Umbilical cord (tissue), 1 donor: ENCODE measurements at regions not wholly inside any gene's neighbourhood (a gene's known extent, or its start where the extent isn't known, plus 50 kb on each side); places are given as distances from the start of the nearest gene placed in this dataset.
"Not testable (repeated sequence)": the region's sequence is repeated elsewhere in the genome, so short reads cannot be mapped to it uniquely, and the experiment has no call there.

Source experiments
- DNase-seq: peaks from one replicate; pipeline ENCODE4 v3.0.0-alpha.2; 2015; ENCODE audit warnings: low spot score

- DNase-seq: no peak
These were observed 144.6 kb upstream of the SGCD start for GRCh38 chr5:156182174-156182967.

GRCh38 chr5:156186760-156187159 is 140.2 kb upstream of the SGCD start:
- DNase-seq: no peak

GRCh38 chr5:156188016-156188415 is 138.9 kb upstream of the SGCD start:
- no peak for DNase-seq

GRCh38 chr5:156189628-156190027 is 137.3 kb upstream of the SGCD start:
- DNase-seq: no peak

- no peak for DNase-seq
These were observed 135.4 kb upstream of the SGCD start for GRCh38 chr5:156191547-156191946.

GRCh38 chr5:156197042-156197635 is 129.8 kb upstream of the SGCD start:
- DNase-seq: no peak

- no peak for DNase-seq
These were observed 127.9 kb upstream of the SGCD start for GRCh38 chr5:156199045-156199444.

GRCh38 chr5:156200938-156201787 is 125.8 kb upstream of the SGCD start:
- no peak for DNase-seq

- DNase-seq: peak; percentile 39
These were observed 125.1 kb upstream of the SGCD start for GRCh38 chr5:156201788-156202403.

GRCh38 chr5:156208271-156208670 is 118.7 kb upstream of the SGCD start:
- DNase-seq: peak; percentile 3

- no peak for DNase-seq
These were observed 108.4 kb upstream of the SGCD start for GRCh38 chr5:156218367-156219158.

GRCh38 chr5:156219483-156220005 is 107.4 kb upstream of the SGCD start:
- DNase-seq: peak; percentile 1

GRCh38 chr5:156221816-156222215 is 105.1 kb upstream of the SGCD start:
- no peak for DNase-seq

GRCh38 chr5:156223547-156223946 is 103.4 kb upstream of the SGCD start:
- DNase-seq: no peak

- DNase-seq: not testable (repeated sequence)
These were observed 100.5 kb upstream of the SGCD start for GRCh38 chr5:156226485-156226884.

GRCh38 chr5:156230887-156231286 is 96.1 kb upstream of the SGCD start:
- no peak for DNase-seq

- no peak for DNase-seq
These were observed 94.6 kb upstream of the SGCD start for GRCh38 chr5:156232251-156232869.

GRCh38 chr5:156237361-156237760 is 89.6 kb upstream of the SGCD start:
- no peak for DNase-seq

- DNase-seq: no peak
These were observed 87.2 kb upstream of the SGCD start for GRCh38 chr5:156239800-156240199.

- DNase-seq: no peak
These were observed 86.5 kb upstream of the SGCD start for GRCh38 chr5:156240414-156240813.
